Body of pancreas (tissue), 4 donors: ENCODE measurements at regions not wholly inside any gene's neighbourhood (a gene's known extent, or its start where the extent isn't known, plus 50 kb on each side); places are given as distances from the start of the nearest gene placed in this dataset.

Source experiments
- CTCF ChIP-seq, 7 experiments: fragments of 450-650 bp in 4 of 7; fragments of 200-600 bp in 3 of 7; sonication (generic) in 3 of 7; IDR thresholded peaks; one replicate each; pipeline ENCODE4 v1.5.1; 2016 to 2019; ENCODE audit warnings: antibody characterized with exemption in 7 of 7
- POLR2A ChIP-seq, 3 donors: fragments of 450-650 bp; IDR thresholded peaks; one replicate each; pipeline ENCODE4 v1.6.1; 2016; ENCODE audit warnings: antibody characterized with exemption in 3 of 3, mild to moderate bottlenecking in 2 of 3

GRCh38 chr6:140182821-140183220, 808.4 kb upstream of the CITED2 start:
- TF ChIP-seq CTCF (IDR thresholded peaks at IDR 0.05): no peak
- TF ChIP-seq POLR2A (IDR thresholded peaks at IDR 0.05): no peak
